K562 (cell line): ENCODE measurements at regions not wholly inside any gene's neighbourhood (a gene's known extent, or its start where the extent isn't known, plus 50 kb on each side); places are given as distances from the start of the nearest gene placed in this dataset.

ENCODE experiments used
- ATAC-seq: fragments of 200-7000 bp; cut with Tn5 transposase; 3 replicates; pipeline ENCODE4 v1.9.1; 2020; ENCODE audit warnings: moderate library complexity
- BruUV-seq: library from RNA; stranded (reverse); fragments of 400-500 nt; replicated peaks from 2 replicates; lab custom pipeline; 2021; lab: Mats Ljungman, UMichigan
- CTCF ChIA-PET: fragments of 300-600 bp; formaldehyde crosslinking; extraction: SDS; loops from one replicate; lab custom pipeline; 2021; ENCODE audit warnings: low intra/inter-chr PET ratio; lab: Yijun Ruan, JAX
- POLR2A ChIA-PET: fragments of 300-600, 350-650 bp; sonication (Branson Sonifier 250); formaldehyde crosslinking; extraction: SDS; loops from one replicate; lab custom pipeline; 2021; ENCODE audit warnings: antibody characterized with exemption, inconsistent platforms; lab: Yijun Ruan, JAX
- DNase-seq, 4 experiments: peaks; one replicate each; pipeline versions ENCODE4 v3.0.0 to v3.0.0-alpha.2; 2011 to 2018; ENCODE audit warnings: low spot score in 3 of 4, mixed read lengths in 3 of 4; ENCODE audit errors: extremely low read depth in 1 of 4
- FAIRE-seq: peaks from 2 replicates; lab custom pipeline; 2011; peaks lifted over from hg19 to GRCh38; lab: Jason Lieb, UNC
- H2AFZ ChIP-seq: 2 replicates; pipeline ENCODE4 v1.6.0; 2011; ENCODE audit warnings: low read depth, low read length, control low read depth, inconsistent platforms
- H3K27ac ChIP-seq: fragments of 200-600 bp; 3 replicates; pipeline ENCODE4 v1.8.0; 2011; ENCODE audit warnings: low read depth, mild to moderate bottlenecking, control low read depth, inconsistent platforms, low read length, moderate library complexity, mixed read lengths; ENCODE audit errors: extremely low read depth
- H3K27me3 ChIP-seq, 2 experiments: fragments of 300-600 bp in 1 of 2; 2 replicates in 1 of 2; 3 replicates in 1 of 2; pipeline versions ENCODE4 v1.6.0 to v1.8.0; 2011; ENCODE audit warnings: inconsistent platforms in 2 of 2, low read length in 2 of 2, mild to moderate bottlenecking in 1 of 2, mixed read lengths in 1 of 2, moderate library complexity in 1 of 2; ENCODE audit not compliant: control insufficient read depth in 2 of 2, insufficient read depth in 2 of 2
- H3K36me3 ChIP-seq: fragments of 300-600 bp; 3 replicates; pipeline ENCODE4 v1.8.0; 2011; ENCODE audit warnings: mild to moderate bottlenecking, low read length, inconsistent platforms; ENCODE audit not compliant: control insufficient read depth, insufficient read depth
- H3K4me1 ChIP-seq, 2 experiments: fragments of 200-600 bp in 1 of 2; replicated peaks in 1 of 2; 2 replicates in 1 of 2; 3 replicates in 1 of 2; pipeline versions ENCODE4 v1.5.1 to v1.8.0; 2011; ENCODE audit warnings: inconsistent platforms in 2 of 2, low read length in 2 of 2, mild to moderate bottlenecking in 1 of 2, mixed read lengths in 1 of 2, moderate library complexity in 1 of 2; ENCODE audit not compliant: control insufficient read depth in 2 of 2, insufficient read depth in 2 of 2
- H3K4me2 ChIP-seq: 2 replicates; pipeline ENCODE4 v1.6.1; 2011; ENCODE audit warnings: low read length, control low read depth, inconsistent platforms, mixed read lengths; ENCODE audit not compliant: insufficient read depth
- H3K4me3 ChIP-seq: fragments of 200-600 bp; sonication (generic), shearing (Covaris generic); 2 replicates; pipeline ENCODE4 v1.5.1; 2016; ENCODE audit warnings: control low read depth, inconsistent platforms
- H3K79me2 ChIP-seq: fragments of 200-600 bp; 3 replicates; pipeline ENCODE4 v1.8.0; 2011; ENCODE audit warnings: low read length, inconsistent platforms; ENCODE audit not compliant: control insufficient read depth, insufficient read depth
- H3K9ac ChIP-seq, 2 experiments: 2 replicates each; pipeline versions ENCODE4 v1.6.0 to v1.6.1; 2011; ENCODE audit warnings: low read depth in 2 of 2, low read length in 2 of 2, control low read depth in 1 of 2, inconsistent platforms in 1 of 2, mild to moderate bottlenecking in 1 of 2, mixed read lengths in 1 of 2; ENCODE audit not compliant: insufficient read depth in 1 of 2
- H3K9me1 ChIP-seq: one replicate; pipeline ENCODE4 v1.6.0; 2011; ENCODE audit warnings: inconsistent platforms, mild to moderate bottlenecking, low read length, moderate library complexity; ENCODE audit not compliant: control insufficient read depth, insufficient read depth
- H3K9me3 ChIP-seq: replicated peaks from 2 replicates; pipeline ENCODE4 v1.5.1; 2011; ENCODE audit warnings: low read depth, low read length, inconsistent platforms; ENCODE audit not compliant: control insufficient read depth, insufficient read depth
- H4K20me1 ChIP-seq: replicated peaks from 2 replicates; pipeline ENCODE4 v1.6.1; 2011; ENCODE audit warnings: low read length, inconsistent platforms, mixed read lengths; ENCODE audit not compliant: control insufficient read depth, insufficient read depth
- E2F3 ChIP-seq: fragments of 250-450 bp; sonication (Bioruptor Pico); IDR thresholded peaks from 2 replicates; pipeline ENCODE4 v1.4.0; 2020; ENCODE audit warnings: mild to moderate bottlenecking
- GTF2B ChIP-seq: IDR thresholded peaks from 2 replicates; pipeline ENCODE4 v1.6.1; 2011; ENCODE audit not compliant: insufficient read length; ENCODE audit errors: extremely low read depth
- HDAC2 ChIP-seq: fragments of 450-650 bp; IDR thresholded peaks from 2 replicates; pipeline ENCODE4 v1.6.1; 2016; ENCODE audit warnings: mild to moderate bottlenecking
- HLTF ChIP-seq: fragments of 450-650 bp; IDR thresholded peaks from 2 replicates; pipeline ENCODE4 v1.6.1; 2016
- HOXB6 ChIP-seq: fragments of 250-450 bp; sonication (Bioruptor Pico); IDR thresholded peaks from 2 replicates; pipeline ENCODE4 v1.5.1; 2022; ENCODE audit warnings: mild to moderate bottlenecking, borderline replicate concordance
- JUNB ChIP-seq: fragments of 450-650 bp; formaldehyde crosslinking; conservative IDR thresholded peaks from 2 replicates; pipeline ENCODE4 v1.4.0; 2020; ENCODE audit warnings: mild to moderate bottlenecking
- RFX1 ChIP-seq: fragments of 450-650 bp; IDR thresholded peaks from 2 replicates; pipeline ENCODE4 v1.6.1; 2016; ENCODE audit warnings: mild to moderate bottlenecking, moderate library complexity
- TAF7 ChIP-seq: fragments of 450-650 bp; IDR thresholded peaks from 2 replicates; pipeline ENCODE4 v1.6.1; 2016; ENCODE audit warnings: missing genetic modification characterization, missing compliant biosample characterization
- ZBTB49 ChIP-seq: sonication (generic); formaldehyde crosslinking; IDR thresholded peaks from 2 replicates; pipeline ENCODE4 v1.8.0; 2022; ENCODE audit warnings: missing genetic modification reagents, mild to moderate bottlenecking, borderline replicate concordance
- ZFP36 ChIP-seq: fragments of 150-350 bp; IDR thresholded peaks from 2 replicates; pipeline ENCODE4 v1.6.1; 2018; ENCODE audit warnings: low read length, low read depth; ENCODE audit not compliant: partially characterized antibody
- ZKSCAN3 ChIP-seq: fragments of 250-450 bp; sonication (Bioruptor Pico); IDR thresholded peaks from 2 replicates; pipeline ENCODE4 v1.4.0; 2020
- ZNF644 ChIP-seq: fragments of 200-800 bp; sonication (Bioruptor generic); IDR thresholded peaks from 2 replicates; pipeline ENCODE4 v1.6.1; 2016; ENCODE audit warnings: low read depth, missing genetic modification characterization, missing compliant biosample characterization
- ZNF75A ChIP-seq: fragments of 450-650 bp; formaldehyde crosslinking; IDR thresholded peaks from 2 replicates; pipeline ENCODE4 v1.4.0; 2020; ENCODE audit warnings: mild to moderate bottlenecking
- WGBS: fragments of 100-300 bp; shearing (Covaris generic); methylation state at CpG from one replicate; pipeline ENCODE4 v1.1.6; 2016; ENCODE audit warnings: low coverage, mixed read lengths; ENCODE audit not compliant: insufficient coverage; ENCODE audit errors: missing lambda C conversion rate; 5-methylcytosine and 5-hydroxymethylcytosine counted together
- in situ Hi-C: fragments of 300-500 bp; cut with MboI; formaldehyde crosslinking; loops from 4 replicates; pipeline ENCODE4 v1.15.0; 2018; ENCODE audit warnings: inconsistent platforms, mixed read lengths
- intact Hi-C: fragments of 100-400 bp; cut with micrococcal nuclease; formaldehyde crosslinking; loops from 2 replicates; pipeline ENCODE4 v1.14.2; 2022

- H3K36me3 ChIP-seq = no peaks in the 10 kb centered on the region
- no peaks in the 10 kb centered on the region for H3K27me3 ChIP-seq
- H3K27ac ChIP-seq = no peak overlapping the region
- 0% methylated on average over 2 of the region's 2 CpGs for WGBS
- ChIA-PET POLR2A (no interaction called here), CTCF (interaction anchor here (0.5 kb wide), 1 partner anchor 530 kb away, joined by 3 read pairs; no protein-coding TSS in a partner anchor)
- intact Hi-C loops = no loop called here
- no peaks in the 10 kb centered on the region for H3K9me1 ChIP-seq
- in situ Hi-C loops = no loop called here
- no TSS peak for BruUV-seq
- no peaks in the 10 kb centered on the region for H4K20me1 ChIP-seq
- H3K4me2 ChIP-seq = no peak overlapping the region
- no peak overlapping the region for H3K4me3 ChIP-seq
- H2AFZ ChIP-seq = no peak overlapping the region
- FAIRE-seq = no peak
- H3K9ac ChIP-seq = no peak overlapping the region
- H3K79me2 ChIP-seq = no peaks in the 10 kb centered on the region
- no peaks in the 10 kb centered on the region for H3K4me1 ChIP-seq
- no peak for DNase-seq
- no peak for ATAC-seq
- no peaks in the 10 kb centered on the region for H3K9me3 ChIP-seq
- no peak for TF ChIP-seq E2F3 (CRISPR knock-in tag)
- no peak for TF ChIP-seq ZKSCAN3 (CRISPR knock-in tag)
- TF ChIP-seq RFX1 = no peak
- no peak for TF ChIP-seq ZNF75A (CRISPR knock-in tag)
- TF ChIP-seq GTF2B = no peak
- TF ChIP-seq HOXB6 (CRISPR knock-in tag) = no peak
- no peak for TF ChIP-seq ZBTB49 (CRISPR knock-in tag)
- no peak for TF ChIP-seq HLTF
- no peak for TF ChIP-seq TAF7 (tag)
- no peak for TF ChIP-seq HDAC2
- no peak for TF ChIP-seq ZFP36
- TF ChIP-seq ZNF644 (tag) = no peak
- no peak for TF ChIP-seq JUNB (CRISPR knock-in tag)
These were observed 140.1 kb upstream of the ZBTB20 start for GRCh38 chr3:115287198-115287597.
